HFFc6 (cell line): ENCODE measurements at regions not wholly inside any gene's neighbourhood (a gene's known extent, or its start where the extent isn't known, plus 50 kb on each side); places are given as distances from the start of the nearest gene placed in this dataset.
A peak's percentile ranks its signal among the peaks of the same experiment; 100 is the strongest.

ENCODE experiments used
- DNase-seq: peaks from one replicate; pipeline ENCODE4 v3.0.0-alpha.2; 2018
- H3K27ac Mint-ChIP-seq: 2 replicates; pipeline ENCODE4 v1.8.0; 2020; ENCODE audit warnings: mild to moderate bottlenecking, mixed read lengths
- H3K27me3 Mint-ChIP-seq: 2 replicates; pipeline ENCODE4 v1.8.0; 2021; ENCODE audit warnings: mild to moderate bottlenecking, moderate library complexity, mixed read lengths; ENCODE audit not compliant: insufficient read depth
- H3K36me3 Mint-ChIP-seq: 2 replicates; pipeline ENCODE4 v1.8.0; 2021; ENCODE audit warnings: low read depth, mixed read lengths
- H3K4me1 Mint-ChIP-seq: 2 replicates; pipeline ENCODE4 v1.8.0; 2020; ENCODE audit warnings: low read depth, mixed read lengths
- H3K4me3 Mint-ChIP-seq: 2 replicates; pipeline ENCODE4 v1.8.0; 2020; ENCODE audit warnings: mild to moderate bottlenecking, moderate library complexity, mixed read lengths
- H3K9me3 Mint-ChIP-seq: 2 replicates; pipeline ENCODE4 v1.8.0; 2020; ENCODE audit warnings: mild to moderate bottlenecking, mixed read lengths
- TF ChIP-seq, protein P1 (sequence below): fragments of 200-600 bp; sonication (generic); IDR thresholded peaks from 2 replicates; pipeline ENCODE4 v1.5.0; 2021; ENCODE audit warnings: antibody characterized with exemption, mild to moderate bottlenecking

- DNase-seq, result no peak
- TF ChIP-seq, protein P1, sequence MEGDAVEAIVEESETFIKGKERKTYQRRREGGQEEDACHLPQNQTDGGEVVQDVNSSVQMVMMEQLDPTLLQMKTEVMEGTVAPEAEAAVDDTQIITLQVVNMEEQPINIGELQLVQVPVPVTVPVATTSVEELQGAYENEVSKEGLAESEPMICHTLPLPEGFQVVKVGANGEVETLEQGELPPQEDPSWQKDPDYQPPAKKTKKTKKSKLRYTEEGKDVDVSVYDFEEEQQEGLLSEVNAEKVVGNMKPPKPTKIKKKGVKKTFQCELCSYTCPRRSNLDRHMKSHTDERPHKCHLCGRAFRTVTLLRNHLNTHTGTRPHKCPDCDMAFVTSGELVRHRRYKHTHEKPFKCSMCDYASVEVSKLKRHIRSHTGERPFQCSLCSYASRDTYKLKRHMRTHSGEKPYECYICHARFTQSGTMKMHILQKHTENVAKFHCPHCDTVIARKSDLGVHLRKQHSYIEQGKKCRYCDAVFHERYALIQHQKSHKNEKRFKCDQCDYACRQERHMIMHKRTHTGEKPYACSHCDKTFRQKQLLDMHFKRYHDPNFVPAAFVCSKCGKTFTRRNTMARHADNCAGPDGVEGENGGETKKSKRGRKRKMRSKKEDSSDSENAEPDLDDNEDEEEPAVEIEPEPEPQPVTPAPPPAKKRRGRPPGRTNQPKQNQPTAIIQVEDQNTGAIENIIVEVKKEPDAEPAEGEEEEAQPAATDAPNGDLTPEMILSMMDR, result no peak
- H3K4me3 Mint-ChIP-seq, result peak overlapping the region; percentile 73
- peaks cover 9% of the 10 kb centered on the region; the same call in 1 of the 2 replicates for H3K9me3 Mint-ChIP-seq
- peaks cover 2% of the 10 kb centered on the region; the same call in 1 of the 2 replicates for H3K27me3 Mint-ChIP-seq
- peak overlapping the region; percentile 97 for H3K27ac Mint-ChIP-seq
- H3K36me3 Mint-ChIP-seq, result peaks cover 13% of the 10 kb centered on the region
- H3K4me1 Mint-ChIP-seq, result peaks cover 44% of the 10 kb centered on the region
Observed at GRCh38 chr6:1200081-1200408, 111.9 kb upstream of the FOXQ1 start.

- Mint-ChIP-seq H3K27me3 (peaks cover 2% of the 10 kb centered on the region; the same call in 1 of the 2 replicates), H3K4me3 (no peak overlapping the region), H3K9me3 (peaks cover 15% of the 10 kb centered on the region), H3K4me1 (peaks cover 39% of the 10 kb centered on the region), H3K27ac (no peak overlapping the region), H3K36me3 (peaks cover 24% of the 10 kb centered on the region)
- DNase-seq, result no peak
- TF ChIP-seq, protein P1, result no peak
Observed at GRCh38 chr6:1197309-1197708, 114.6 kb upstream of the FOXQ1 start.

GRCh38 chr6:1191141-1191630 lies 120.7 kb upstream of the FOXQ1 start:
- no peak for DNase-seq
- peaks cover 20% of the 10 kb centered on the region for H3K4me1 Mint-ChIP-seq
- H3K27ac Mint-ChIP-seq, result peak overlapping the region; percentile 98
- TF ChIP-seq, protein P1, result no peak
- peaks cover 23% of the 10 kb centered on the region for H3K36me3 Mint-ChIP-seq
- H3K9me3 Mint-ChIP-seq, result peaks cover 15% of the 10 kb centered on the region
- no peaks in the 10 kb centered on the region; the same call in none of the 2 replicates for H3K27me3 Mint-ChIP-seq
- no peak overlapping the region for H3K4me3 Mint-ChIP-seq

GRCh38 chr6:1190366-1190765 lies 121.5 kb upstream of the FOXQ1 start:
- TF ChIP-seq, protein P1, result no peak
- peak; percentile 94 for DNase-seq
- H3K27me3 Mint-ChIP-seq, result no peaks in the 10 kb centered on the region; the same call in none of the 2 replicates
- peaks cover 20% of the 10 kb centered on the region for H3K4me1 Mint-ChIP-seq
- H3K9me3 Mint-ChIP-seq, result peaks cover 8% of the 10 kb centered on the region
- H3K27ac Mint-ChIP-seq, result peak overlapping the region; percentile 98
- H3K36me3 Mint-ChIP-seq, result peaks cover 14% of the 10 kb centered on the region
- H3K4me3 Mint-ChIP-seq, result peak overlapping the region; percentile 76

- Mint-ChIP-seq H3K4me3 (no peak overlapping the region), H3K27me3 (no peaks in the 10 kb centered on the region; the same call in none of the 2 replicates), H3K36me3 (no peaks in the 10 kb centered on the region), H3K27ac (no peak overlapping the region), H3K4me1 (peaks cover 20% of the 10 kb centered on the region), H3K9me3 (no peaks in the 10 kb centered on the region)
- TF ChIP-seq, protein P1, result no peak
- DNase-seq, result no peak
Observed at GRCh38 chr6:1188199-1188598, 123.7 kb upstream of the FOXQ1 start.
